SKM-1 (cell line): ENCODE measurements at regions not wholly inside any gene's neighbourhood (a gene's known extent, or its start where the extent isn't known, plus 50 kb on each side); places are given as distances from the start of the nearest gene placed in this dataset.
"Not testable (repeated sequence)": the region's sequence is repeated elsewhere in the genome, so short reads cannot be mapped to it uniquely, and the experiment has no call there.

Experiments used
- DNase-seq: peaks from one replicate; lab custom pipeline; 2025; ENCODE audit not compliant: unreplicated experiment; lab: John Stamatoyannopoulos, UW

GRCh38 chr2:234805836-234806235, 146.0 kb upstream of the SH3BP4 start:
- no peak for DNase-seq

- no peak for DNase-seq
Observed at GRCh38 chr2:234804704-234805103, 147.1 kb upstream of the SH3BP4 start.

GRCh38 chr2:234802845-234803171, 149.0 kb upstream of the SH3BP4 start:
- no peak for DNase-seq

- DNase-seq, result no peak
Observed at GRCh38 chr2:234802071-234802844, 149.6 kb upstream of the SH3BP4 start.

GRCh38 chr2:234797566-234798250, 154.1 kb upstream of the SH3BP4 start:
- no peak for DNase-seq

- DNase-seq, result no peak
Observed at GRCh38 chr2:234796045-234796591, 155.7 kb upstream of the SH3BP4 start.

- DNase-seq, result no peak
Observed at GRCh38 chr2:234795272-234795920, 156.4 kb upstream of the SH3BP4 start.

- no peak for DNase-seq
Observed at GRCh38 chr2:234794866-234795265, 157.0 kb upstream of the SH3BP4 start.

GRCh38 chr2:234793212-234793785, 158.5 kb upstream of the SH3BP4 start:
- DNase-seq, result no peak

- DNase-seq, result no peak
Observed at GRCh38 chr2:234792621-234793022, 159.2 kb upstream of the SH3BP4 start.

GRCh38 chr2:234792096-234792495, 159.7 kb upstream of the SH3BP4 start:
- DNase-seq, result not testable (repeated sequence)

- DNase-seq, result no peak
Observed at GRCh38 chr2:234790380-234790779, 161.4 kb upstream of the SH3BP4 start.

GRCh38 chr2:234789556-234790325, 162.1 kb upstream of the SH3BP4 start:
- no peak for DNase-seq

GRCh38 chr2:234788841-234789240, 163.0 kb upstream of the SH3BP4 start:
- DNase-seq, result no peak

GRCh38 chr2:234788381-234788780, 163.4 kb upstream of the SH3BP4 start:
- no peak for DNase-seq

- DNase-seq, result no peak
Observed at GRCh38 chr2:234787114-234787513, 164.7 kb upstream of the SH3BP4 start.

- no peak for DNase-seq
Observed at GRCh38 chr2:234773764-234774409, 177.9 kb upstream of the SH3BP4 start.

GRCh38 chr2:234773129-234773528, 178.7 kb upstream of the SH3BP4 start:
- no peak for DNase-seq

- DNase-seq, result no peak
Observed at GRCh38 chr2:234772733-234773060, 179.1 kb upstream of the SH3BP4 start.

- no peak for DNase-seq
Observed at GRCh38 chr2:234771980-234772732, 179.7 kb upstream of the SH3BP4 start.
